NCI-H2107 treated with DMSO at 0.1 percent for 48 hours (cell line): ENCODE measurements at regions not wholly inside any gene's neighbourhood (a gene's known extent, or its start where the extent isn't known, plus 50 kb on each side); places are given as distances from the start of the nearest gene placed in this dataset.
"Not testable (repeated sequence)": the region's sequence is repeated elsewhere in the genome, so short reads cannot be mapped to it uniquely, and the experiment has no call there.

ENCODE experiments used
- DNase-seq: peaks from one replicate; lab custom pipeline; 2025; ENCODE audit not compliant: unreplicated experiment; lab: John Stamatoyannopoulos, UW

DNA sequence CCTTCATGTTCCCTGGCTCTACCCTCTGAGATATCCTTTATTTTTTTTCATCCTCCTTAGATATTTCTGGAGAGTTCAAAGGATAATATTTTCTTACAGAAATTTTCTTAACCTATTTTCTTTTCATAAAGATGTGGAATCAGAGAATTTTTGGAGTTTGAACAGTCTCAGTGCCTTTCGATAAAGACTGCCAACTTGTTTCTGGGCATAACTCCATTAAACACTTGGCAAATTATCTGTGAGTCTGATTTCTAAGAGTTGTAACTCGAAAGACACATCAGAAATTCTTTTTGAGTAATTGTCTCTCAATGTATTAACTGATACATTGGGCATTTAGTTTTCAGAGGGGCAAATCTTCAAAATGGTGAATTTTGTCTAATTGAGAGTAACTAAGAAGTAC, 1255.6 kb downstream of the NCAM2 start:
- DNase-seq = no peak

DNA sequence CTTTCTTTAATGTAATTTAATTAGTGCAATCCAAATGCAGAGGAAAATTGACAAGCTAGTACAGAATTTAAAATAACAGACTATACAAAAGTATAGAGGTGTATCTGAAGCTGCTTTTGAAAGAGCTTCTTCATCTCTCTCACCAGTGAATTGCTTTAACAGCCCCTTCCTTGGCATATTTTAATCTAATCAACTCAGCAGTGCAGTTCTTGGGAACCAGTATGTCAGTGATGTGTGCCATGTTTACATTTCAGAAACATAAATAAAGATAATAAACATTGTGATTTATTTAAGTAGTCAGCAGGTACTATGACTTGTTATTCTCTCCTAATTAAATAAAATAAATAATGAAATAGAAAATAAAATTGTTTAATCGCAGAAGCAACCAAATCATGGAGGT, 1260.6 kb downstream of the NCAM2 start:
- DNase-seq = no peak

DNA sequence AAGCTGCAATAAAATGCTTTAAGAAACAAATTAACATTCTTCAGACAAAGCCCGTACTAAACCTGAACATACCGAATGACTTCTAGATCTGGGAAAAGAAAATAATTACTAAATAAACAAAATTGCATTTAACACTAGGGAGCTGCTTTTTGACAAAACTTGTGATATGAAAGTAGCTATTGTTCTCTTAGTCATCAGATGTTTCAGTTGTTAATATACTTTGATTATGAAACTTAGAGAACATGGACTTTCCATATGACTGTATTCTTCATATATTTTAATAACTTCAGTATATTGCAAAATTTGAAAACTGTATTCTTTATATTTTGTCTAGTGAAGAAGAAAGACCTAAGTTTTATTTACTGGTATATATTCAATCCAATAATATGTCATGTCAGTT, 1262.1 kb downstream of the NCAM2 start:
- no peak for DNase-seq

DNA sequence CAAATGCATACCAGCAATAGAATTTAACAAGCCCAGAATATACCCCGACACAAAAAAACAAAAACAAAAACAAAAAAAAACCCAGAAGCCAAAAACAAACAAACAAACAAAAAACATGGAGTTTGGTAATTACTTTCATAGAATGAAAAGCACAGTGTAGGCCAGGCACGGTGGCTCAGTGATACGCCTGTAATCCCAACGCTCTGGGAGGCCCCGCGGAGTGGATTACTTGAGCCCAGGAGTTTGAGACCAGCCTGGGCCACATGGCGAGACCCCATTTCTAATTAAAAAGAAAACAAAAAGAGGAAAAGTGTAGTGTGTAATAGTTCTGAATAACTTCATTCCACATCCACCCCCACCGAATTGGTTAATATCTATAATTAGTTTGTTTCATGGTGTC, 1265.7 kb downstream of the NCAM2 start:
- no peak for DNase-seq

DNA sequence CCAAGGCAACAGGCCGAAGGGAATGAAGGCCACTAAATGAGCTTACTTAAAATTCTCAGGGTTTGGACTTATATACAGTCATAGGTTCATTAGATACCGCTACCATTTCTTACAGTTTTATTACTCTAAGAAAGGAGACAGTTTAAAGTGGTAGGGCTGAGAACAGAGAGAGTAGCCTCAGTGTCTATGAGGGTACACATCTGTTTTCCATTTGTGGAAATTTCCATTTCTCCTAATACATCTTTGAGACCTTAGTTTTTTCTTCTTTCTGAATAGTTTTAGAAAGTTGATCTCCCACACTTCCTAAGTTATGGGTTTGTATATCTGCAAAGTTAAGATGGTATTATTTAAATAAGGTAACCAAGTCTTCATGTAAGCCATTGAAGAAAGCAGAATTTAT, 1279.1 kb downstream of the NCAM2 start:
- DNase-seq = no peak

DNA sequence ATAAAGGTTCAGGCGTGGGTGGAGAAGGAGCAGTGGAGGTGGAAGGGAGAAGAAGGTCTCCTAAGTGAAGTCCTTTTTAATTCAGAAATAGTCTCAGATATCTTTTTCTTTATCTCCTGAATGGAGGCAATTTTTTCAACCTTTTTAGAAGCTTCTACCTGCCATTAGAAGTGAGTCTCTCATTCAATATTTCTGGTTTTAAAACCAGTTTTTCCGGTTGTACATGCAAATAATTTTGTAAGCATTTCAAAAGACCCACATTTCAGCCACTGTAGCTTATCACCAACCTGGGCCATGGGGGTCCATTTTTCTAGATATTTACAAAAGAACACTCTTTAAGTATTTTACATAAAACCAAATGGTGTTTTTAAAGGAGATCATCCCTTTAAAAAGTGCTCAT, 1280.2 kb downstream of the NCAM2 start:
- DNase-seq = no peak

DNA sequence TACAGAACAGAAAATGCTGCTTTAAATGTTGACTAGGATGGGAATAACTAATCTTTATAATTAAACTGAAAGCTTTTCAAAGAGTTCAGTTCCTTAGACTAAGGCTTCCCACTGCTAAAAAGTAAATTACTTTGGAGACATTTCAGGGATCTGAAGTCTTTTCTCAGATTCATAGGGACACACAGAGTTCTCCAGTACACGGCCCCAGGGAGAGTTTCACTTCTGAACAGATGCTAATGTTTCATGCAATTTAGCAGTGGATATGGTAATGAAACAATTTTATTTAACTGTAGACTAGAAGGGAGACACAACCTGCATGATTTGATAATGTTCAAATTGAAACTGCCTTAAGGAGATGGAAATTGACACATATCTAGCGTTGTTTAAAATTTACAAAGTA, 1282.6 kb downstream of the NCAM2 start:
- DNase-seq = no peak

DNA sequence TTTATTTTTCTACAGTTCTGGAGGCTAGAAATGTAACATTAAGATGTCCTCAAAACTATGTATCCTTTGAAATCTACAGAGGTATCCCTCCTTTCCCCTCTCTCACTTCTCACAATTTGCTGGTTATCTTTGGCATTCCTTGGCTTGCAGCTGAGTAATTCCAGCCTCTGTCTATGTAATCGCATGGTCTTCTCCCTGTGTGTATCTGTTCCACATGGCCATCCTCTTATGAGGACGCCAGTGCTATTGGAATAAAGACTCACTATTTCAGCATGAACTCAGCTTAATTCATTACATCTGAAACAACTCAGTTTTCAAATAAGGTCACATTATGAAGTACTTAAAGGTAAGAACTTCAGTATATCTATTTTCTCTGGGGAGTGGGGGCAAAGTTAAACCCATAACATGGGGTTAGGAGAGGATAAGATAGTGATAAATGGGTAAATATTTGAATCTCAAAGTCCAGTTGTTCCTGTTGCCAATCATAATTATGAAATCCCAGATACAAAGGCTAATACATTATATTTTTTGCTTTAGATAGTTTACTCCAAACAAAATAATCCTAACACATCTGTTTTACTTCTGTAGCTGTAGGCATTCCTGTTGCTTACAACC, 1290.8 kb downstream of the NCAM2 start:
- no peak for DNase-seq

DNA sequence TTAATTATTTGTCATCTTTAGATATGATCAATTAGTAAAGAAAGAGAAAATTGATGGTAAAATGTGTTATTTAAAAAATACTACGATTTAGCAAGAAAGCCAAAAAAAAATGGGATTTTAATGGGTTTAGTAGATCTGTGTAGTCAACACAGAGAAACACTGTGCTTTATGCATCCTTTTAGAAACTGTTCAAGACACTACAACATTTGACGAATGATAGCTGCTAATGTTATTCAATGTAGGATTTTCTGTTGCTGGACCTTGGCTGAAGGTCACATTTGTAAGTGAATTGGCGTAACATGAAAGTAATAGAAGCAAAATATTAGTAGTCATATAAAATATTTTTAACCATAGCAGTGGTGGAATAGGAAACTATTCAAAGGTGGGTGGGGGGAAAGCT, 1293.9 kb downstream of the NCAM2 start:
- DNase-seq = no peak

DNA sequence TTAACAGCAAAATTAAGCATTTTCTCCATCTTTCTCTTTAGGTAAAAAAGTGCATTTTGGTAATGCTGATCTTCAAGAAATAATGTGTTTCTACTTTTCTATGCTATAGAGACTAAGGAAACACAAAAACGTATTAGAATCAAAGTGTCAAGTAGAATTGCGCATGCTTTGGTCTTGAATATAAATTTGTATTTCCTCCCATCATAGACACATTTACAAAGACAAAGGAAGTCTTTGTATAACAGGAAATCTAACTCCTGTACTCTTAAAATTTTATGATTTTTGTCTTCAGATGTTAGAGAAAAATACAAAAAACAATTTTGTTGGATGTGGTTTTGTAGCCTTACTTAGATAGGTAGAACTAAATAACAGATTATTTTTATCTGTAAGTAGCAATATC, 1299.4 kb downstream of the NCAM2 start:
- no peak for DNase-seq

DNA sequence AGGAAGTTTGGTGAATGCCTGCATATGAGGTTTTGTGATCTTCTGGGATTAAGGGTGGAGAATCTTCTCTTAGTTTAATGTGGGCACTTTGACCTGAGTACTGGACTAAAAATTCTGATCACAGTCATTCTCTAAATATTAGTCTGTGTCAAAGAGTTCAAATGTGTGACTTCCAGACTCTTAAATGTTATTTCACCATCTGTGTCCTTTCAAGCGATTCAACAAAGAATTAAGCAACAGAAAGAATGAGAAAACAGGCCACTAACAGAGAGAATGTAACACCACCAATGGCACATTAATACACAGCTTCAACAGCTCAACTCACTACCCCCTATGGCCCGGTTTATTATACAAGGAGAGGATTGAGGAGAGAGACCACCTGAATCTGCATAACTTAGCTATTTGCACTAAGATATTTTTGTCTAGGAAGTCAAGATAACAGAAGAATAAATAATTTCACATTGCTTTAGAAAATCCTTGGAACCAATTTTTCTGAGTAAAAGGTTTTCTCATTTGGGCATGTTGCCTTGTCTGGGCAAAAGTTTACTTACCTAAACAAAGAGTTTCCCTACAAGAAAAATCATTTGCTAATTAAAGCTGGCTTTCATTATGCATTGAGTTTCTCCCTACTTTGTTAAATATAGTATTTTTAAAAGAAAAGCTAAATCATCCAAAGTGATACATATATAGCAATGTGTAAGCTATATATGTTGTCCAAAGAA, 1313.7 kb downstream of the NCAM2 start:
- no peak for DNase-seq

DNA sequence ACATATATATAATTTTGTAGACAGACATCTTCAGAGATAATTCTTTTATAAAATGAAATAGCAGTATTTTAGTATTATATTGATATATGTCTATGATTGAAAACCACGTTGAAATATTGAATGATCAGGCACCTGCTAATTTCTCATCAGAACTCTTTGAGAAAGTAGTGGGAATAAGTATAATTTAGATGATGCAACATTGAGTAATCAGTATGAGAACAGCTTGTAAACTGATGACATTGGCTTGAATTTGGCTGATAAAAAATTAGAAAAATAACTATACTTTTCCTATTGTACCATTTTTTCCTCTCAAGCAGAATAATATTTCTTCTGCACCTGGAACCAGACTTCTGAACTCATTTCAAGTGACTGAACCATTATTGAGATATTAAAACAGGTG, 1316.8 kb downstream of the NCAM2 start:
- no peak for DNase-seq

DNA sequence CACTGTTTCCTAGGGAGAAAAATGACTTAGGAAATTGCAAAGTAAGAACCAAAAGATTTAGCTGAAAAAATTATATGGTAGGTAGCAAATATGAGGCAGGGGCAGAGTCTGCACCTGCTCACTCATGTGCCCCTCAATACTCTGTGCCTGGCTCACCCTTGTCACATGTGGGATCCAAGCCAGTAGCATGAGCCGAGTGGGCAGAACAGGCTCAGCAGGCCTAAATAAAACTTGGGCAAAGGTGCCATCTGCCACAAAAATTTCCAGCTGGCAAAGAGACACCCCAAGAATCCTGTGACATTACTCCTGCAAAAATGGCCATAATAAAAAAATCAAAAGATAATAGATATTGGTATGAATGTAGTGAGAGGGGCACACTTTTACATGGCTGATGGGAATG, 1321.2 kb downstream of the NCAM2 start:
- DNase-seq = no peak

DNA sequence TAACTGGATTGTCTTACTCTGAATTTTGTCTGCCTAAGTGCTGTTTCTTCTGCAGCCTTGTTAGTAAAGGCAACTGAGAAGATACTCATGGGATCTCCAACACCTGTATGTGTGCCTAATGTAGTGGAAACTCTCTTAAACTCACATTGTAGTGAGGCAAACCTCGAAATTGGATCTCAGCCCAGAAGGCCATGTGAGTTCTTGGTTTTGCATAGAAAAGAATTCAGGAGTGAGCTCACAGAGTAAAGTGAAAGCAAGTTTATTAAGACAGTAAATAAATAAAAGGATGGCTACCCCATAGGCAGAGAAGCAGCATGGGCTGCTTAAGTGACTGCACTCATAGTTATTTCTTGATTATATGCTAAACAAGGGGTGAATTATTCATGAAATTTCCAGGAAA, 1344.7 kb downstream of the NCAM2 start:
- no peak for DNase-seq

DNA sequence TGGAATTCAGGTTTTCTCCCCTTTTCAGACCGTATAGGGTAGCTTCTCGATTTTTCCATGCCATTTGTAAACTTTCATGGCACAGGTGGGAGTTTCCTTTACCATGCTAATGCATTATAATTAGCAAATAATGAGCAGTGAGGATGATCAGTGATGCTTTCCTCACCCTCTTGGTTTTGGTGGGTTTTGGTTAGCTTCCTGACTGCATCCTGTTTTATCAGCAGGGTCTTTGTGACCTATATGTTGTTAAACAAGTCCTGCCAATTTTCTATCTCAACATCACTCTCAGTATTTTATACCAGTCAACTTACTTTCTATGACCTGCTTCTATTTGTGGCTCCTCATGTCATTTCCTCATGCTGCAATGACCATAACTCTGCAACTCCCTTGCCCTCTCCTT, 1345.1 kb downstream of the NCAM2 start:
- no peak for DNase-seq

DNA sequence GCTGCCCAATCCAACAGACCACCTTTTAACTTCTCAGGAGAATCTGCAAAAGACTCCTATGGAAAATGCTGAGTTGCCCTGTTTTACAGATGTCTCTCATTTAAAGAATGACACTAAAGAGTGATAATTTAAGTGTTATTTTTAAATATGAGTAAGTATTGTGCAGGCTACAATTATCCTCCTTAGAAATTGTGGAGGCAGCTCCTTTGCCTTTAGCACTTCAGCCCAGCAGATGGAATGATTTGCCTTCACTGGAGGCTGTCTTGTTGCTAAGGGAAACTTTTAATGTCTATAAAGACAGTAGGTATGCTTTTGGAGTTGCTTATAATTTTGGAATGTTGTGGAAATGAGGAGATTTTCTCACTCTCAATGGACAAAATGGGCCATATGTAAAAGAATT, 1345.5 kb downstream of the NCAM2 start:
- no peak for DNase-seq

DNA sequence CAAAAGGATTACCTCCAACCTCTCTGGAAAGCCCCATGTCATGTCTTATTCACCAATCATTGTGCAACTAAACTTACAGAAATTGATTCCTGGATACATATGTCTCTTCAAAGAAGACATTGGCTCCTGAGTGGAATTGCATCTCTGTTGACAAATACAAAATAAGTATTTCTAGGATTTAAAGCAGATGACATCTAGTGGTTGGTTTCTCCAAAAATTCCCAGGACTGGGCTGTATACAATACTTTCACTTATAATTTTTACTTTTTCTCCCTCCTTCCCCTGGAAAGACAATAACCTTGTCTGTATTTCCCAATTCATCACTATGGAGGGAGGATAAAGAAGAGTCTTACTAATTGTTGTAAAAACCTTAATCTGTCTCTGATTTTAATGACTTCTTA, 1347.4 kb downstream of the NCAM2 start:
- no peak for DNase-seq

DNA sequence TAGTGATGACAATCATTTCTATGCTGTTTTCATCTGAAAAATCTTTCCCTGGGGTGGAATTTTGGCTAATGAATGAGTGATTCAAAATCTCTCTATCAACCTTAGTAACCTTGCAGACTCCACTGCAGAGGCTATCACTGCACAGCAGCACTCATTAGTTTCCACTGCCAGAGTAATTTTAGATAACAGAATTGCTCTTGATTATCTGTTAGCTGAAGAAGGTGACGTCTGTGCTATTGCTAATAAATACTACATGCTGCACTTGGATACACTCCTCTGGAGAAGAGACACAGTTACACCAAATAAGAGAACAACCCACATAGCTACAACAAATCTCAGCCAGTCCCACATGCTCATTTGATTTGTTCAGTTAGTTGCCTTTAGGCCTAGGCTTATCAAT, 1348.4 kb downstream of the NCAM2 start:
- DNase-seq = no peak

DNA sequence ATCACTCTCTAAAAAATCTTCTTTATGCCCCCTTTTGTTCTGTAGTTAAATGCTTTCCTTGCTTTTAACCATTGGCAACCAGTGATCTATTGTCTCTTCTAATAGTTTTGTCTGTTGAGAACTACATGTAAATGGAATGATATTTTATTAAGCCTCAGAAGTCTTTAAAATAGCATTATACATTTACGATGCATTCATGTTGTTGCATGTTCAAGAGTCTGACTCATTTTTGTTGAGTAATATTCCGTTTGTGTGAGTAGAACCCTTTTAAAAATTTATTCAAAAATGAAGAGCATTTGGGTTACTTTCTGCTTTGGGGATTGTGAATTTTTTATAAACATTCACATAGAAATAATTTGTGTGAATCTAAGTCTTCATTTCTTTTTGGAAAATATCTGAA, 1352.9 kb downstream of the NCAM2 start:
- DNase-seq = no peak

DNA sequence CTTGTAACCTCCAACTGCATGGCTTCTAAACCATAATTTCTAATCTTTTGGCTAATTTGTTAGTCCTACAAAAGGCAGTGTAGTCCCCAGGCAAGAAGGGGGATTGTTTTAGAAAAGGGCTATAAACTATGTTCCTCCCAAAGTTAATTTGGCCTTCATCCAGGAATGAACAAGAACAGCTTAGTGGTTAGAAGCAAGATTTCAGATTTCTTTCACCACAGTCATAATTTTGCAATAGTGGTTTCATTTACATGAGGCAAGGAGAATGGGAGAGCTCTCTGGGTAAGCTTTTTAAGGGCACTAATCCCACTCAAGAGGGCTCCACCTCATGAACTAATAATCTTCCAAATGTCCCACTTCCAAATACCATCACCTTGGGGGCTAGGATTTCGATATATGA, 1353.9 kb downstream of the NCAM2 start:
- DNase-seq = no peak

DNA sequence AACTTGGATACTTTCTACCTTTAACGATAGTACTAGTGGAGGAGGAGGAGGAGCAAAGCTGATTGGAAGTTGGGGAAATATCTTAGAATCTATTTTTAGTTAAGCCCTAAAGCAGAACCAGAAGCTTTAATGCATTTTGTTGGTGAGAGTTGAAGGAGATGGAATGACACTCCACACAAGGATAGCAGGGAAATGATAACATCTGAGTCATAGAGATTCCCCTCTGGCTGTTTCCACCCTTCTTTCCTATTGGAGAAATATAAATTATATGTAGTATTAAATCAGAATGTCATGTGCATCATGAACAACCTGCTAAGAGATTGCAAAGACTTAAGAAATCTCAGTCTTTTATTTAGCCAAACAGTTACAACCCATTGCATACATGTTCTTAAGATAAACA, 1357.7 kb downstream of the NCAM2 start:
- no peak for DNase-seq

DNA sequence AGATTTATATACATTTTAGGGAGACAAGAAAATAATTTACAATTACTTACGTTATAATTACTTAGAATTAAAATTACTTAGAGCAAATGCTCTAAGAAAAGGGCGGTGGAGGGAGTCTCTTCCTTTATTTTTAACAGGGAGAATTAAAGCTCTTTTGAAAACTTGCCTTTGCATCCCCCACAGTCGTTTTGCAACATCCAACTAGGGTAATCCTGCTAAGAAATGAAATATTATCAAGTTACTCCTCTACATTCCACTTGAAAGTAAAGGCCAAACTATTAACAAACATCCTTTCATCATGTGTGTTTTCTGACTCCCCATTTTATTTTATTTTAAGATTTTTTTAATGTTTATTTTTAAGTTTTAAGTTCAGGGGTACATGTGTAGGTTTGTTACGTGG, 1358.5 kb downstream of the NCAM2 start:
- no peak for DNase-seq

DNA sequence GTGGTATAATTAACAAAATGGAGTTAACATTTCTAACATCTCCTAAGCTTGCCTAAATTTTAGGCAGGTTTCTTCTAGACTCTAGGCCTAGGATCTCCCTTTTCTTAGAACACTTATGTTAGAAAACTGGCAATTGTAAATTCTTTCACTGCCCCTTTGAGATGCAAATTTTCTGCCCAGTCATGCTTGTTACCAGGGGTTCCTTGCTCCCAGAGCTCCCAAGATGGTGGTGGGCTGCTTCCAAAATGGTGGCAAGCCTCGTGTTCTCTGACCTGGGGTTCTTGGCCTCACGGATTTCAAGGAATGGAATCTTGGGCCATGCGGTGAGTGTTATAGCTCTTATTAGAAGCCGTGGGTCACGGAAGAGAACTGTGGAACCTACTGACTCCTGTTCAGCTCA, 1361.4 kb downstream of the NCAM2 start:
- not testable (repeated sequence) for DNase-seq
